ENCODE measurements at regions not wholly inside any gene's neighbourhood (a gene's known extent, or its start where the extent isn't known, plus 50 kb on each side); places are given as distances from the start of the nearest gene placed in this dataset.

- Mint-ChIP-seq H3K36me3 (ENCODE audit: low read depth) (no peaks in the 10 kb centered on the region), H3K27ac (no peak overlapping the region), H3K27me3 (ENCODE audit: low read depth) (peaks cover 2% of the 10 kb centered on the region), H3K4me1 (ENCODE audit: low read depth) (peaks cover 3% of the 10 kb centered on the region), H3K4me3 (no peak overlapping the region), H3K9me3 (no peaks in the 10 kb centered on the region)
- DNase-seq (ENCODE audit: low spot score): no peak
These were observed 241.8 kb upstream of the SLC24A2 start for GRCh38 chr9:20030671-20031070.

DNA sequence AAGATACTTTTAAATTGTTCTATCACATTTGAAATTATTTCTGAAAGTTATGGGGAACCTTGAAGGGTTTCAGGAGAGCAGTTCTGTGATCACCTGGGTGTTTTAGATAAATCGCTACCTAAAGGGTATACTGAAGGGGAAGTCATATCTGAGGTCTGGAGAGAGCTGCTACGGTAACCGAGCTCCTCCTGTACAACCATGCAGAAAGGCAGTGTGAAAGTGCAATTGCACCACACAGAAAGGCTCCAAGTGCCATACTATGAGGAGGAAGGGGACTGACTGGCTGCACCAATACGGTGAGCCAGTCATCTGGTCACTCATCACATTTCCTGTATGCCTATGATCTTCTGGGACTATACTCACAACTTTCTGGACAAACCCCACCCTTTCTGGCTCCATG, 241.4 kb upstream of the SLC24A2 start:
- no peaks in the 10 kb centered on the region for H3K36me3 Mint-ChIP-seq (ENCODE audit: low read depth)
- peaks cover 2% of the 10 kb centered on the region for H3K27me3 Mint-ChIP-seq (ENCODE audit: low read depth)
- no peak overlapping the region for H3K4me3 Mint-ChIP-seq

GRCh38 chr9:20028849-20029231, 240.0 kb upstream of the SLC24A2 start:
- Mint-ChIP-seq H3K4me3 (no peak overlapping the region), H3K4me1 (ENCODE audit: low read depth) (peaks cover 3% of the 10 kb centered on the region), H3K9me3 (no peaks in the 10 kb centered on the region), H3K27ac (no peak overlapping the region), H3K36me3 (ENCODE audit: low read depth) (no peaks in the 10 kb centered on the region), H3K27me3 (ENCODE audit: low read depth) (peaks cover 2% of the 10 kb centered on the region)
- DNase-seq (ENCODE audit: low spot score): no peak

More for the DNA sequence above, 241.4 kb upstream of the SLC24A2 start:
- no peak for DNase-seq (ENCODE audit: low spot score)
- peaks cover 3% of the 10 kb centered on the region for H3K4me1 Mint-ChIP-seq (ENCODE audit: low read depth)
- H3K9me3 Mint-ChIP-seq: no peaks in the 10 kb centered on the region
- no peak overlapping the region for H3K27ac Mint-ChIP-seq

DNA sequence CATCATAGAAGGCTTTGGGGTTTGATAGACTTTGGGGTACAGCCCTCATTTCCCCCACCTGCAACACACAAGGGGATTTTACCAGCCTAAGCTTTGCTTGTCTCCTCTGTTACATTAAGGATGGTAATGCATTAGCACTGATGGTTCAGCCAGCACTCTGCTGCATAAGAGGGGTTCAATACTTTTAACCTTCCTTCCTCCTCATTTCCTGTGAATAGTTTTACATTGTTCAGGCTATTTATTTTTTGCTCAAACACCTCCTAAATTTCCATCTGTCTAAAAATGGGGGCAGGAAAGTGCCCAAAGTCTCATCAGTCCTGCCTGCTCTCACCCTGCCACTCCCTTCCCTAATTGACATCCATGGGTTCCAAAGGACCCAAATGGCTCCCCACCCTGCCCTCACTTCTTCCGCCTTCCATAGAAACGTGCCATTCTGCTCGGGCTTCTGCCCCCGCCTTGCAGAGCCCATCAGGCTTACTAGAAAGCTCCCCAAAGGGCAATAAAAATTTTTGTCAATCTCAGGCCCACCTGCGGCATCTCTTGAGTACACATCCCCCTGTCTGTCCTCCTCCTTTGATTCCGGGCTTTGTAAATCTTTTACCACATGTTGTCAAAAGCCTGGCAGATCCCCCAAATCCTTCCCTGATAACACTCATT, 239.5 kb upstream of the SLC24A2 start:
- no peaks in the 10 kb centered on the region for H3K4me1 Mint-ChIP-seq (ENCODE audit: low read depth)
- no peaks in the 10 kb centered on the region for H3K36me3 Mint-ChIP-seq (ENCODE audit: low read depth)
- H3K4me3 Mint-ChIP-seq: no peak overlapping the region
- no peak for DNase-seq (ENCODE audit: low spot score)
- H3K9me3 Mint-ChIP-seq: no peaks in the 10 kb centered on the region
- no peak overlapping the region for H3K27ac Mint-ChIP-seq
- H3K27me3 Mint-ChIP-seq (ENCODE audit: low read depth): peaks cover 2% of the 10 kb centered on the region

- Mint-ChIP-seq H3K27me3 (ENCODE audit: low read depth) (peaks cover 3% of the 10 kb centered on the region), H3K4me3 (no peak overlapping the region), H3K27ac (no peak overlapping the region), H3K9me3 (no peaks in the 10 kb centered on the region), H3K4me1 (ENCODE audit: low read depth) (no peaks in the 10 kb centered on the region), H3K36me3 (ENCODE audit: low read depth) (no peaks in the 10 kb centered on the region)
- no peak for DNase-seq (ENCODE audit: low spot score)
These were observed 235.2 kb upstream of the SLC24A2 start for GRCh38 chr9:20023961-20024571.

GRCh38 chr9:20023210-20023905, 234.5 kb upstream of the SLC24A2 start:
- Mint-ChIP-seq H3K27ac (no peak overlapping the region), H3K36me3 (ENCODE audit: low read depth) (no peaks in the 10 kb centered on the region), H3K9me3 (no peaks in the 10 kb centered on the region), H3K4me1 (ENCODE audit: low read depth) (no peaks in the 10 kb centered on the region), H3K4me3 (no peak overlapping the region), H3K27me3 (ENCODE audit: low read depth) (peaks cover 3% of the 10 kb centered on the region)
- DNase-seq (ENCODE audit: low spot score): no peak

GRCh38 chr9:20022410-20022809, 233.6 kb upstream of the SLC24A2 start:
- H3K27ac Mint-ChIP-seq: no peak overlapping the region
- H3K36me3 Mint-ChIP-seq (ENCODE audit: low read depth): no peaks in the 10 kb centered on the region
- no peaks in the 10 kb centered on the region for H3K9me3 Mint-ChIP-seq
- no peaks in the 10 kb centered on the region for H3K4me1 Mint-ChIP-seq (ENCODE audit: low read depth)
- no peak overlapping the region for H3K4me3 Mint-ChIP-seq
- peaks cover 3% of the 10 kb centered on the region for H3K27me3 Mint-ChIP-seq (ENCODE audit: low read depth)
- DNase-seq (ENCODE audit: low spot score): no peak

DNA sequence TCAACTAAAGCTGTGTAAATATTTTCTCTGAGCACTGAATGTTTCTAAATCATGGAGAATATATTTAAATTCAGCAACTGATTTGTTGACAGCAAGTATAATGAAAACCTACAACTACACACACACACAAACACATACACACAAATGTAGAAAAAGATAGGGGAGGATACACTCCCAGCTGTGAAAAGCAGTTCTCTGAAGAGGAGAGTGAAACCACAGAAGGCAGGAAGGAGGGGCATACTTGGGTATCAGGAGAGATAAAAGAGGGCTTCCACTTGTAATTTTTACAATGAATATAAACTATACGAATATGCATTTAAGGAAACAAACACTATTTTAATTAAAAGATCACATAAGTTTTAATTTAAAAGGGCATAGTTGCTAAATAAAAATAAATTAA, 227.8 kb upstream of the SLC24A2 start:
- no peak overlapping the region for H3K27ac Mint-ChIP-seq
- H3K27me3 Mint-ChIP-seq (ENCODE audit: low read depth): no peaks in the 10 kb centered on the region
- peaks cover 4% of the 10 kb centered on the region for H3K36me3 Mint-ChIP-seq (ENCODE audit: low read depth)
- no peak for DNase-seq (ENCODE audit: low spot score)
- H3K4me3 Mint-ChIP-seq: no peak overlapping the region
- H3K4me1 Mint-ChIP-seq (ENCODE audit: low read depth): peaks cover 17% of the 10 kb centered on the region
- peaks cover 5% of the 10 kb centered on the region for H3K9me3 Mint-ChIP-seq

DNA sequence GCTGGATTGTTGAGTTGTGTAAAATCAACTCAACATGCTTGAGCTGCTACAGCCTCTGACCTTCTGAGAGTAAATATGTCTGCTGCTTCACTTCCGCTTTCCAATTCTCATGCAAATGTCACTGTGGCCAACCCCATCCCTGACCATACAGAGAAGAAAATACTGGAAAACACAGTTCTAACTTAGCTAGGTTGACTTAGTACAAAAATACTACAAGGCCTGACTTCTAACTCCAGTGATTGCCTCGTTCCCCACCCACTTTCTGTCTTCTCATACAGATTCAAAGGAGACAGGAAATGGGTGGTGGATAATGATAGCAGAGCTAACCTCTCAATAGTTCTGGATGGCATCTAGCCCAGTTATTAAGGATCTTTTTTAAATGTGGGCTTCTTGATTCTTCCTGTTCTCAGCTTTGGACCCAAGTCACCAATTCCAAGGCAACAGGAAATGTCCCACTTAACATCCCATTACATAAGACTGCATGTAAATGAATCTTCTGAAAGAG, 226.6 kb upstream of the SLC24A2 start:
- Mint-ChIP-seq H3K4me1 (ENCODE audit: low read depth) (peaks cover 17% of the 10 kb centered on the region), H3K36me3 (ENCODE audit: low read depth) (peaks cover 7% of the 10 kb centered on the region), H3K9me3 (peaks cover 11% of the 10 kb centered on the region), H3K4me3 (no peak overlapping the region), H3K27me3 (ENCODE audit: low read depth) (no peaks in the 10 kb centered on the region), H3K27ac (peak overlapping the region; percentile 73)
- DNase-seq (ENCODE audit: low spot score): no peak

DNA sequence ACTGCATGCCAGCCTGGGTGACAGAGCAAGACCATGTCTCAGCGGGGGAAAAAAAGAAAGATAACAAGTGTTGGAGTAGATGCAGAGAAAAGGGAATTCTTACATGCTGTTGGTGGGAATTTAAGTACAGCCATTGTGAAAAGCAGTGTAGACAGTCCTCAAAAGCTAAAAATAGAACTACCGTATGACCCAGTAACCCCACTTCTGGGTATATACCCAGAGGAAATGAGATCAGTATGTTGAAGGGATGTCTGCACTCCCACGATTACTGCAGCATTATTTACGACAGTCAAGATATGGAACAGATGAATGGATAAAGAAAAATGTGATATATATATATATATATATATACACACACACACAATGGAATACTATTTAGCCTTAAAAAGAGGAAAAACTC, 225.3 kb upstream of the SLC24A2 start:
- no peak overlapping the region for H3K27ac Mint-ChIP-seq
- no peak overlapping the region for H3K4me3 Mint-ChIP-seq
- DNase-seq (ENCODE audit: low spot score): no peak
- peaks cover 7% of the 10 kb centered on the region for H3K36me3 Mint-ChIP-seq (ENCODE audit: low read depth)
- peaks cover 17% of the 10 kb centered on the region for H3K4me1 Mint-ChIP-seq (ENCODE audit: low read depth)
- no peaks in the 10 kb centered on the region for H3K27me3 Mint-ChIP-seq (ENCODE audit: low read depth)
- H3K9me3 Mint-ChIP-seq: peaks cover 14% of the 10 kb centered on the region

GRCh38 chr9:20012232-20012631, 223.4 kb upstream of the SLC24A2 start:
- no peak for DNase-seq (ENCODE audit: low spot score)
- peaks cover 7% of the 10 kb centered on the region for H3K36me3 Mint-ChIP-seq (ENCODE audit: low read depth)
- H3K4me1 Mint-ChIP-seq (ENCODE audit: low read depth): peaks cover 17% of the 10 kb centered on the region
- H3K27ac Mint-ChIP-seq: no peak overlapping the region
- H3K27me3 Mint-ChIP-seq (ENCODE audit: low read depth): no peaks in the 10 kb centered on the region
- H3K4me3 Mint-ChIP-seq: no peak overlapping the region
- peaks cover 20% of the 10 kb centered on the region for H3K9me3 Mint-ChIP-seq

DNA sequence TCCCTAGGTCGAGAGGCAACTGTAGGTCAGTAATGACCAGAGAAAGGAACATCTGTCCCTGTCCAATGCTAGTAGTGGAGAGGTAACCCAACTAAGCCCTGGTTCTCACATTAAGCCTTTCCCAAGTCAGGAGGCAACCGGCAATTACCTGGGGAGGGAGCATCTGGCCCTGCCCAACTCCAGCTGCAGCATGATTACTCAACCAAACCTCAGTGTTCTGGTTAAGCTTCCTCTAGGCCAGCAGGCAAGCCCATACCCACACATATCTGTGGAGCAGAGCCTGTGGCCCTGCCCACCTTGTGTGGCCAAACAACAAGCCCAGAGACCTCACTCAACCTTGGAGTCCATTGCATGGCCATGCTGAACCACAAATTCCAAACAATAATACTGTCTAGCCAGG, 220.8 kb upstream of the SLC24A2 start:
- H3K4me1 Mint-ChIP-seq (ENCODE audit: low read depth): peaks cover 4% of the 10 kb centered on the region
- no peak overlapping the region for H3K4me3 Mint-ChIP-seq
- no peaks in the 10 kb centered on the region for H3K27me3 Mint-ChIP-seq (ENCODE audit: low read depth)

DNA sequence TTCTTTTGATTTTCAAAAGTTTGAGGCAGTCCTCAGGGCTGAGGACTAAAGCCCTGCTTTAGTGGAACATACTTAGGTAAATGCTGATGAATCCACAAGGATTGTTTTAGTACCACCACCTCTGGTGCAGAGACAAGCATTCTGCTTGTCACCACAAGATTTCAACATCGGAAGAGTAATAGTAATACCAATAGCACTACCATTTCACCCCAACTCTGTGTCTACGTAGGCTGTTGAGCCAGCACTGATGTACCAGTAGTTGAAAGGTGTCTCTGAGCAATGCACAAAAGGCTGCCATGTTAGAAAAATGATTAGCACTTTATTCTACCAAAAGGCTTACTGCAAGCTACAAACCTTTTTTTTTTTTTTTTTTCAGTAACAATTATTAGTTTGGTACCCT, 213.2 kb upstream of the SLC24A2 start:
- no peak overlapping the region for H3K4me3 Mint-ChIP-seq
- DNase-seq (ENCODE audit: low spot score): no peak
- peaks cover 14% of the 10 kb centered on the region for H3K9me3 Mint-ChIP-seq
- no peaks in the 10 kb centered on the region for H3K27me3 Mint-ChIP-seq (ENCODE audit: low read depth)
- H3K36me3 Mint-ChIP-seq (ENCODE audit: low read depth): peaks cover 8% of the 10 kb centered on the region
- H3K4me1 Mint-ChIP-seq (ENCODE audit: low read depth): peaks cover 33% of the 10 kb centered on the region
- no peak overlapping the region for H3K27ac Mint-ChIP-seq

More for the DNA sequence above, 220.8 kb upstream of the SLC24A2 start:
- Mint-ChIP-seq H3K27ac (no peak overlapping the region), H3K9me3 (peaks cover 20% of the 10 kb centered on the region), H3K36me3 (ENCODE audit: low read depth) (peaks cover 3% of the 10 kb centered on the region)
- DNase-seq (ENCODE audit: low spot score): no peak

DNA sequence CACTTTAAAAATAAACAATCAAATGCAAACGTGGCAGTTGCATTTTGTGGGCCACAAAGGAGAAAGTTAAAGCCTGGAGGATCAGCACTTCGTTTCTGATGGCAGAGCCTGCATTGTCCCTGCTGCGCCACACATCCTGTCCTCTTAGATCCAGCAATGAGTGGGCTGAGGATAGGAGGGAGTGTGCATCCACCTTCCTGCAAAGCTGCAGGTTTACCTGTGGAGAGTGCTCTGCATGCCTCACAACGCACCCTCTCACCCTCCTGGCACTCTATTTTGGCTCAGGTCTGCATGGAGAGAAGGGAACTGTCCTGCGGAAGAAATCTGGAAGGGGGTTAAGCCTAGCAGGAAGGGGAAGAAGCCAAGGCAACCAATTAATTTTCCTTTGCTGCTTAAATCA, 212.2 kb upstream of the SLC24A2 start:
- Mint-ChIP-seq H3K36me3 (ENCODE audit: low read depth) (peaks cover 12% of the 10 kb centered on the region), H3K4me3 (no peak overlapping the region), H3K4me1 (ENCODE audit: low read depth) (peaks cover 37% of the 10 kb centered on the region), H3K27ac (no peak overlapping the region), H3K27me3 (ENCODE audit: low read depth) (no peaks in the 10 kb centered on the region), H3K9me3 (peaks cover 19% of the 10 kb centered on the region)
- no peak for DNase-seq (ENCODE audit: low spot score)

All from T-helper 2 cell treated with Interferon-gamma antibody and Interleukin-4, amounts not matched to agents 5 μg/mL and 100 μg/mL, for 36 hours (primary cell).